ENCODE measurements at regions not wholly inside any gene's neighbourhood (a gene's known extent, or its start where the extent isn't known, plus 50 kb on each side); places are given as distances from the start of the nearest gene placed in this dataset.

GRCh38 chr4:183571350-183571941 lies 66.6 kb downstream of the ING2 start:
- no peak for TF ChIP-seq CTCF (IDR thresholded peaks at IDR 0.05; ENCODE audit: extremely low read depth in 1 of 2, insufficient read depth in 1 of 2, low read depth in 1 of 2, low read length in 2 of 2)
- TF ChIP-seq POLR2A (IDR thresholded peaks at IDR 0.05; ENCODE audit: low read depth, low read length), result no peak
- no peak for TF ChIP-seq POLR2AphosphoS5 (IDR thresholded peaks at IDR 0.05; ENCODE audit: insufficient read depth, low read depth, low read length)
- TF ChIP-seq JUN (IDR thresholded peaks at IDR 0.05; ENCODE audit: borderline replicate concordance, insufficient read depth, insufficient read length, low read depth), result no peak
